Fibroblast of pulmonary artery (primary cell): ENCODE measurements at regions not wholly inside any gene's neighbourhood (a gene's known extent, or its start where the extent isn't known, plus 50 kb on each side); places are given as distances from the start of the nearest gene placed in this dataset.

Experiments
- DNase-seq: peaks from one replicate; pipeline ENCODE4 v3.0.0-alpha.2; 2010; ENCODE audit warnings: low read depth
- H3K4me3 ChIP-seq: replicated peaks from 2 replicates; pipeline ENCODE4 v1.5.1; 2011; ENCODE audit warnings: low read depth, mild to moderate bottlenecking, control low read depth, low read length, moderate library complexity
- CTCF ChIP-seq: IDR thresholded peaks from 2 replicates; pipeline ENCODE4 v1.5.1; 2011; ENCODE audit warnings: mild to moderate bottlenecking, control low read depth, low read length, inconsistent platforms; ENCODE audit errors: missing control alignments

GRCh38 chr1:34474566-34474965, 280.3 kb upstream of the GJB5 start:
- no peak for TF ChIP-seq CTCF
- DNase-seq: no peak
- H3K4me3 ChIP-seq: no peak overlapping the region

- no peak overlapping the region for H3K4me3 ChIP-seq
- DNase-seq: no peak
- no peak for TF ChIP-seq CTCF
Observed at GRCh38 chr1:34476371-34476770, 278.5 kb upstream of the GJB5 start.

DNA sequence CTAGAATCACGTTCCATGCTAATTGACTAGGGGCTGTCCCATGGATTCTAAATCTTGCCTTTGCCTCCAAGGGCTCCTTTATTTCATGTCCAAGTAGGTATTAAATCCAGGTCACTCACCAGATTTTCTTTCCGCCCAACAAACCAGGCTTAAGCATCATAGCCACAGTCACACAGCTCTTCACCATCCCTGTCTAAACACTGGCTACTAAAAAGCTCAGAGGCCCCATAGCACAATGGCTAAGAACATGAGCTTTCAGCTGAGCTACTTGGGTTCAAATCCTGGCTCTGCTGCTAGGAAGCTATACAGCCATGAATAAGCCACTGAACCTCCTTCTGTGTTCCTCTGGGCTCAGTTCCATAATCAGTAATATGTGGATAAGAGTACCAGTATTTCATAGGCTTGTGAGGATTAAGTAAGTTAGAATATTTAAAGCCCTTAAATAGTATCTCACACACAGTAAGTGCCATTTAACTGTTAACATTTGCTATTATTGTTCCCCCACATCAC, 277.2 kb upstream of the GJB5 start:
- H3K4me3 ChIP-seq: no peak overlapping the region
- no peak for TF ChIP-seq CTCF
- no peak for DNase-seq

GRCh38 chr1:34478515-34479076, 276.3 kb upstream of the GJB5 start:
- no peak overlapping the region for H3K4me3 ChIP-seq
- no peak for TF ChIP-seq CTCF
- DNase-seq: no peak

DNA sequence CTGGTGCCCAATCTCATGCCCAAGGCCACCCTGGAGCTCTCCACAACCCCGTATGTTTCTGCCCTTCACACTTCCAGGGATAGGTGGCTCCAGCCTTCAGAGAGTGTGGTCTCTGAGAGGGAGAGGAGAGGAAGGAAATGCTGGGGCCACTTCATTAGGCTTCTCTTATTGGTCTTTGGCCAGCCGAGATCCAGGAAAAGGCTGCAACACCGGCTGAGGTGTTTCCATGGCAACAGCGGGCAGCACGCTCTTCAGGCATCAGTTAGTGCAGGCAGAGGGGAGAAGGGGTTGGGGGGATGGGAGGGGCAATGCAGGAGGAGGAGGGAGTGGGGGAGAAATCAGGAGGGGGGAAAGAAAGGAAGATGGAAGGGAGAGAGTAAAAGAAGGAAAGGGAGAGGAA, 275.1 kb upstream of the GJB5 start:
- DNase-seq: no peak
- no peak for TF ChIP-seq CTCF
- no peak overlapping the region for H3K4me3 ChIP-seq

DNA sequence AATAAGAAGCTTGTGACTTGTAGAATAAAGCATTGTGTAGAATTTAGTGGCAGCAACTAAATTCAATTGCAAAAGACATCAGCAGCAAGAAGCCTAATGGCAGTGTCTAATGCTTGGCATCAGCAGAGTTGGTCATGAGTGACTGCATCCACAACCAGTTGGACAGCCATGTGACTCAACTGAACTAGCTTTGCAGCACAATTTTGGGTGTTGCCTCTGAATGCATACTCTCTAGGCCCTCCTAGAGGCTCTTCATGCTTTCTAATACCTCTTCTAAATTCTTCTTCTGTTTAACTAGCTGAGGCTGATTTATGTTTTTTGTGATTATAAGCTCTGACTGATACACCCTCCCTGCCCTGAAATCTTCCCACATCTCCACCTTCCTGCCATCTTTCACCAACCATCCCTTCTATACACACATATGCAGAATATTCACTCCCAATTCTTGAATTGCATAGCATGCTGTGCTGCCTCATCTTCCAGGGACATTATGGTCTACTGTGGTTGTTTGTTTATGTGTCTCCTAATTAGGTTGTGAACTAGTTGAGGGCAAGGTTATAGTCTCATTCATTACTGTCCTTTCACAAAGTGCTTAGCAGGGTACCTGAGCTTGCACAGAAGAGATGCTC, 266.7 kb upstream of the GJB5 start:
- no peak overlapping the region for H3K4me3 ChIP-seq
- DNase-seq: no peak
- TF ChIP-seq CTCF: no peak

DNA sequence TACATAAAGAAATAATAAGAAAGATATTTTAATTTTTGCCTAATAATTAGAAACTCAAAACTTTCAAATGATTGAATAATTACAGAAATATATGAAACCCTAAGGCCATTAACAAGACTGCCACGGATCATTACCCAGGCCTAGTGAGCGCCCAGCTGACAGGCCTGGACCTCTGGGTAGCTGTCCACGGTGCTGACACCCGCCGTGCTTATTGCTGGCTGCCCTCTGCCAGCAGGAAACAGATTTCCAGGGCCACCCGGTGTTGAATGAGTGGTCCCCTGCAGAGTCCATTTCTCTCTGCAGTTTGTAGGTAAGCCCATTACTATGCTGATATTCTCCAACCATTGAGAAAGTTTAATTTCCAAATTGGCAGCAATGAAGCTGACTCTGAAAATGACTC, 254.4 kb upstream of the GJB5 start:
- no peak overlapping the region for H3K4me3 ChIP-seq
- TF ChIP-seq CTCF: no peak
- DNase-seq: peak; percentile 1
